Adrenal gland (tissue), 5 donors: ENCODE measurements at regions not wholly inside any gene's neighbourhood (a gene's known extent, or its start where the extent isn't known, plus 50 kb on each side); places are given as distances from the start of the nearest gene placed in this dataset.

Source experiments
- POLR2A ChIP-seq, 2 donors: fragments of 450-650 bp; IDR thresholded peaks; one replicate each; pipeline ENCODE4 v1.6.1; 2017; ENCODE audit warnings: antibody characterized with exemption in 2 of 2, mild to moderate bottlenecking in 2 of 2, moderate library complexity in 1 of 2
- TF ChIP-seq, protein P1 (sequence below), 6 experiments: fragments of 450-650 bp in 4 of 6; fragments of 200-600 bp in 2 of 6; sonication (generic) in 1 of 6; IDR thresholded peaks; 1 replicate in 5 of 6; 2 replicates in 1 of 6; pipeline versions ENCODE4 v1.5.1 to v1.8.0; 2016 to 2021; ENCODE audit warnings: antibody characterized with exemption in 6 of 6, mild to moderate bottlenecking in 2 of 6, moderate library complexity in 1 of 6
- donor health status: DM: no; HTN: no; CAD: no.

GRCh38 chr18:25630682-25631081, 278.7 kb upstream of the ZNF521 start:
- TF ChIP-seq, protein P1, sequence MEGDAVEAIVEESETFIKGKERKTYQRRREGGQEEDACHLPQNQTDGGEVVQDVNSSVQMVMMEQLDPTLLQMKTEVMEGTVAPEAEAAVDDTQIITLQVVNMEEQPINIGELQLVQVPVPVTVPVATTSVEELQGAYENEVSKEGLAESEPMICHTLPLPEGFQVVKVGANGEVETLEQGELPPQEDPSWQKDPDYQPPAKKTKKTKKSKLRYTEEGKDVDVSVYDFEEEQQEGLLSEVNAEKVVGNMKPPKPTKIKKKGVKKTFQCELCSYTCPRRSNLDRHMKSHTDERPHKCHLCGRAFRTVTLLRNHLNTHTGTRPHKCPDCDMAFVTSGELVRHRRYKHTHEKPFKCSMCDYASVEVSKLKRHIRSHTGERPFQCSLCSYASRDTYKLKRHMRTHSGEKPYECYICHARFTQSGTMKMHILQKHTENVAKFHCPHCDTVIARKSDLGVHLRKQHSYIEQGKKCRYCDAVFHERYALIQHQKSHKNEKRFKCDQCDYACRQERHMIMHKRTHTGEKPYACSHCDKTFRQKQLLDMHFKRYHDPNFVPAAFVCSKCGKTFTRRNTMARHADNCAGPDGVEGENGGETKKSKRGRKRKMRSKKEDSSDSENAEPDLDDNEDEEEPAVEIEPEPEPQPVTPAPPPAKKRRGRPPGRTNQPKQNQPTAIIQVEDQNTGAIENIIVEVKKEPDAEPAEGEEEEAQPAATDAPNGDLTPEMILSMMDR (IDR thresholded peaks at IDR 0.05) = no peak
- no peak for TF ChIP-seq POLR2A (IDR thresholded peaks at IDR 0.05)
